ENCODE measurements at regions not wholly inside any gene's neighbourhood (a gene's known extent, or its start where the extent isn't known, plus 50 kb on each side); places are given as distances from the start of the nearest gene placed in this dataset.

DNA sequence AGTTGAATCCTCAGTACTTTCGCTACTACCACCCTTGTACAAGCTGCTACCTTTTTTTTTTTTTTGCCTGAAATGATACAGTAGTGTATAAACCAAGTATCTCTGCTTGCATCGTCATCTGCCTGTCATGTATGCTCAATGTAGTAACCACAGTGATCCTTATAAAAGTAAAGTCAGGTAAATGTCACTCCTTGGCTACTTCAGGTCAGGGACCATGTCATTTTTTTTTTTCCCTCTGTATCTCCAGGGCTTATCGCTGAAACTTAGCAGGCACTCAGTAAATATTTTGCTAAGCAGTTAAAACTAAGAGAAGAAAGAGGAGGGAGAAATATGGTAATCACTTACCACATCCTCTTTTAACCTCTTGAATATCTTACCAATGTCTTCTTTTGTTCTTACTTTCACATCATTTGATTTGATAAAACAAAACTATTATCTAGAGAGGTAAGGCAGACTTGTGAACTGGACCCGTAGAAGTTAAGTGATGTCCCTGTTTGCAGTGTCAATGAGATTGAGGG, 96.8 kb upstream of the KLF12 start:
- no peak for DNase-seq (ENCODE audit: low read depth)

DNA sequence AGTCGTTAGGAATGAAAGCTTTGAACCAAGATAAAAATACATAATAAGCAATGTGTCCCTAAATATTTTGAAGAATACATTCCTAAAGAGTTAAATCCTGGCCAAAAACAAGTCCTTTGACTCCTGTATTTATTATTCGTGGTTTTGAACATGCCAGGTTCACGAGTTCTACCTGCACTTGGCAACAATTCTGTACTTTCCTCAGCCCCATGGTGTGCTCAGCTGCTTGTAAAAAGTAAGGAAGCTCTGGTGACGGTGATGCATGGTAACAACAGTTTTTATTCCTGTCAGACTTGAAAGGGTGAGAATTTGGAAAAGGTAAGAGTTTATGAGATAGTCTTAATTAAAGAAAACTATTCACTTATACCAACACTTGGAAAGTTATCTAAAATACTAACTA, 95.0 kb upstream of the KLF12 start:
- no peak for DNase-seq (ENCODE audit: low read depth)

DNA sequence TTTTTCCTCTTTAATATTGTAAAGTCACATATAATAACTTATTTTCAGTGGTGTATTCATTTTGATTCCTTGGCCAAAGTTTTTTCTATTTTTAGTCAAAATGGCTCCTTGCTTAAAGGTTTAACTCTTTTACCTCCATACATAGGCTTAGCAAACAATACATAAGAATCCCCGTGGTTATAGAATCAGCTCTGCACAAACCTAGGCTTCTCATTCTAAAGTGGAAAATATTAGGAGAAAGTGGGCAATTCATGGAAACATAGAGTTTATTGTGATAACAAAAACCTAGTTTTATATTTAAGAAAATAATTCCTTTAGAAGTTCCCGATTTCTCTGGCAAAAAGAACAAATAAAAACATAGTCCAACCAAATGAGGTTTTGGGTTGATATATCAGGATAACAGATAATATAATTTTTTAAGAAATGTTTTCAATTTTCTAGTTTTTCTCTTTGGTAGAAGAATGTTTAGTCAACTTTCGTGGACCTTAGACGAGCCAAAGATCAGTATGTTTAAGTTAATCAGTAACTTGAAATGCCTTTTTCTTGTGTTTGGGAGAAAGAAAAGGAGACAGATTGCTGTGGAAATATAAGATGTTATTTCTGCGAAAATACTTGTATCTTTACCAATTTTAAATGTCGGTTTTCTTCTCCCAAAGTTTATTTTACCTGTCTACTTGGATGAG, 93.4 kb upstream of the KLF12 start:
- DNase-seq (ENCODE audit: low read depth) = no peak

GRCh38 chr13:74226791-74227475, 92.7 kb upstream of the KLF12 start:
- no peak for DNase-seq (ENCODE audit: low read depth)

GRCh38 chr13:74221752-74222151, 87.5 kb upstream of the KLF12 start:
- DNase-seq (ENCODE audit: low read depth) = no peak

DNA sequence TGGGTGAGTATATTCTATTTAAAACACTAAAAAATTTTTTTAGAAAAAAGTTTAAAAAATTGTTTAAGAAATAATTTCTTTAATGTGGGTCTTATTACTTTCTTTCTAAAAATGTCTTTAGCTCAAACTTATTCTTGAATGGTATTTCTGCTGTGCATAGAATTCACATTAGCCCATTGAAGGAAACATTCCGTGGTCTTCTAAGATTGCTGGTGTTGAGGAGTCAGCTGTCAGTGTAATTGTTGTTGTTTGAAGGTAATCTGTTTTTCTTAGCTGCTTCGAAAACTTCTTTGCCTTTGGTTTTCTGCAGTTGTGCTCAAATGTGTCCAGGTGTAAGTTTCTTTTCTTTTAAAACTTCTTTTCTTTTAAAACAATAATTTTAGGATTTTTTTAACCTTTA, 85.4 kb upstream of the KLF12 start:
- no peak for DNase-seq (ENCODE audit: low read depth)

DNA sequence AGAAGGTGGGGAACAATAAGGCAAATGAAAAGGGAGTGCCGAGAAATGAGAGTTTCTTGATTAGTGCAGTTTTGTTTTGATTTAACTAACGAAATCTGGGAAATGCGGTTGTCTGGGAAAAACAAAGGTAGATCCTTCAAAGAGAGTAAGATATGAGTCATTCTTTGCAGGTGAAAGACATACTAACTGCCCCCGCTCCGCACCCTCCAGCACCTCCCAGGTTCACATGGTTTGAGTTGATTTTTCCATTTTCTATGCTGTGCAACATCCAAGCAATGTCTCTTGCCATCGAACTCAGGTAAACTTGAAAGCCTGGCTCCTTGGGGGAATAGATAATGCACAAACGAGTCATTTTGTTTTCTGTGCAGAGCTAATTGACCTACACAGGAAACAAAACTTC, 84.1 kb upstream of the KLF12 start:
- no peak for DNase-seq (ENCODE audit: low read depth)

DNA sequence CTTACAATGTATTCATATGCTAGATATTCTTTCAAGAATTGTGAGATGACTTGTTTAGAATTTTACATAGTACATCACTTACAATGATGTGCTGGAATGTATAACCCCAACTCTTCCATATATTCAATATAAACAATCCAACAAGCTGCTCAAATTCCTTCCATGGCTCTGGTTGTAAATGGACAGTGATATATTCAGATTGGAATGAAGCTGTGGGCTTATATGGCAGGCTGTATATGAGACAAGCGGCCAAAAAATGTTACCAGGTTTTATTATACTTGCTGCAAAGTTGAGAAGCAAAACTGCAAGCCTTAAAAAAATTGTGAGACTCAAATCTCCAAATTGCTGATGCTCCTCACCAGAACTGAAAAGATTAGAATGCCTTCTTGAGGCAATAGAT, 83.6 kb upstream of the KLF12 start:
- no peak for DNase-seq (ENCODE audit: low read depth)

DNA sequence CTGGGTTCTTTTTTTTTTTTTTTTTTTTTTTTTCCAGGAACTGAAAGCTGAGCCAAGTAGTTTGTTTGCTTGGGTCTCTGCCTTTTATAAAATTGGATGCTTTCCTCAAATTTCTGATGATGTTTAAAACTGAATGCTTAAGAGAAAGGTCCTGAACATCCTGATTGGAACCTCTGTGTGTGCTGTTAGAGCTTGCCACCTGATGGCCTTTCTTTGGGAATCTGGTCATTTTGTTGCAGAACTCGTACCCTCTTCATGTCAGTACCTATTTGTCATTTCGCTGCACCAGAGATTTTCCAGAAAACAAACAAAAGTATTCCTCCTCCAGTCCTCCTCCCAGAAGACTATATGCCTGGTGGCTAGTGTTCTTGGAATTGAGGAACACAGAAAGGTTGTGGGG, 81.2 kb upstream of the KLF12 start:
- DNase-seq (ENCODE audit: low read depth) = no peak

DNA sequence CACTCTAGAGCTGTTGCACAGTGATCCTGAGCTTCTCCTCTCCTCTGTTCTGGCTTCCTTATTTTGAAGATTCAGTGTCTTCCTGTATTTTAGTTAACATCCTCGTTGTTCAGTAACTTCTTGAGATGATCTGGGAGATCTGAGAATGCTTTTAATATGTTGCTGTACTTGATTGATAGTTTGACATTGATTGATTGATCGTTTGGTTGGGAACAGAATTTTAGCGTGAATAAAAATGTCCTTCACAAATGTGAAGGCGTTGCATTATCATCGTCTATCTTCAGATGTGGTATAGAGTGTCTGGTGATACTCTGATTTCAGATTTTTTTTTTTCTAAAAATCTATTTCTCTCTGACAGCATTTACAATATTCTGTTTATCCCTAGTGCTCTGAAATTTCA, 80.1 kb upstream of the KLF12 start:
- DNase-seq (ENCODE audit: low read depth) = no peak

DNA sequence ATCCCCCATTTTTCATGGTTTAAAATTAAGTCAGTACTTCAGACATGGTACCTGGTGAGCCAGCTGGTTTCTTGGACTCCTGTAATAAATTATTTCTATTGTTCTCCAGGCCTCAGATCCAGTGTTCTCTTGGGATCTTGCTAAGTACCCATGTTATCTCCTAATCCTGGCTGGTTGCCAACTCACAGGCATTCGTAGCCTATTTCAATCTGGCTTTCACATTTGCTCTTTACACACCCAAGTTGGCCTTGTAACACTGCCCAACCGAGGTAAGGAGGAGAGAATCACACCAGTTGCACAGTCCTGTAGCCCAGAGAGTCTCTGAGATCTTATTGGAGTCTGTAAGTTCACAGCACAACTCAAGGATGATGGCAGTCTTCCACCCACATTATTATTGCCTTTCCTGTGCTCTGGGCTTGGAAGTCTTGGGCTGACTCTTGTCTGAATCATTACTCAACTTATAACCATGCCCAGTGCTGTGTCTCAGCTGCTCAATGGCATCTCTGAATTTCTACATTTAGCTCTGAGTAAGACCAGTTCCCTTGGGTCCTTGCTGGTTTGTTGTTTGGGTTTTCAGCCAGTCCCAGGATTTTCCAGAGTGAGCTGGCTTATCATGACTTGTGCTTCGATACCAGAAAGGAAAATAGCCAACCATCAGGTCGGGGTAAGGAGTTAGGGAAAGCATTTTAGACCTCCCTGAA, 76.6 kb upstream of the KLF12 start:
- no peak for DNase-seq (ENCODE audit: low read depth)

- no peak for DNase-seq (ENCODE audit: low read depth)
Observed at GRCh38 chr13:74206855-74207254, 72.7 kb upstream of the KLF12 start.

- no peak for DNase-seq (ENCODE audit: low read depth)
Observed at GRCh38 chr13:74206061-74206561, 71.9 kb upstream of the KLF12 start.

DNA sequence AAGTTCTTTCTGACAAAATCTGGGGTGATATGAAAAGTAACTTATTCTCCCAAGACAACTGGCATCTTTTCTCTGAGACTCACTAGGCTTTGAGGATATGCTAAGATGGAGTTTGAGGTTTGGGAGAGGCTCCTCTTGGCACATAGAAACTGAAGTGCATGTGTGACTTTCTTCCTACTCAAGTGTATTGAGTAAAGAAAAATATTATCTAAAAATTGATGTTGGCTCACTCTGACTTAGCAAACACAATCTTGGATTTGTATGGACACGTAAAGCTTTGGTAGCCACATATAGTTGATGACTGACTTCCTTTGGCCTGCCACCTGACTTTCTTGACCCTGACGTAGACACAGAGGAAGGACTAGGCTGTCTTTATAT, 71.1 kb upstream of the KLF12 start:
- no peak for DNase-seq (ENCODE audit: low read depth)

- DNase-seq (ENCODE audit: low read depth) = no peak
Observed at GRCh38 chr13:74204602-74205312, 70.6 kb upstream of the KLF12 start.

DNA sequence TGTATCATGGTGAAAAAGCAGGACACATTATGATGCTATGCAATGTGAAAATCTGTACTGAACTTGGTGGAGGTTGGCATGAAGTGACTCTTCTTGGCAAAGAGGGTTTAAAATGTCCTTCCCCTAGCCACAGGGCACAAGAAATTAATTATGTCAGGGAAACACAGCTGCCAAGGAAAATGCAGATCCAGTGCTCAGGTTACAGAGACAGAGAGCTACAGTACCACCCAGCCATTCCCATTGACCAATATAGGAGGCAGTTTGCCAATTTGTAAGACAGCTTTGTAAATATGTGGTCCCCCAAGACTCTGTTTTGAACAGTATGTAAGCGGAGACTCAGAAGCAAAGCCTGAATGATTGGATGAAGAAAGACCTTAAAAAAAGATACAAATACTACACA, 69.4 kb upstream of the KLF12 start:
- DNase-seq (ENCODE audit: low read depth) = no peak

- no peak for DNase-seq (ENCODE audit: low read depth)
Observed at GRCh38 chr13:74202129-74202813, 68.1 kb upstream of the KLF12 start.

DNA sequence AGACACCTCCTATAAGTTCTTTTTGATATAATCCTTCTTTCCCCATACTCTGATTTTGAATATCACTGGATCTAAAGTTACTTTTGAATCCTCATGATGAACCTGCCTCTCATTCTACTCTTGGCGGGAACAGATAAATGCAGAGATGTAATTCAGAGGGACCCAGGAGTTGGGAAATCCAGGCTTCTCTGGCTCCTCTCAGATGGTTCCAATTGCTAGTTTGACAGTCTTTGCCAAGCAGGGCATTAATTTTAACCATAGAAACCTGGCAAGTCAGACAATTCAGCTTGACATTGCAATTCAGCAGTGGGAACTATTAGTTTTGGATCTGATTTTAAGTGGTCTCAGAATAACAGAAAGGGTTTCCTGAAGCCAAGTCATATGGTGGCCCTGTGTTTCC, 67.3 kb upstream of the KLF12 start:
- no peak for DNase-seq (ENCODE audit: low read depth)

GRCh38 chr13:74200081-74200480, 65.9 kb upstream of the KLF12 start:
- DNase-seq (ENCODE audit: low read depth) = no peak

- DNase-seq (ENCODE audit: low read depth) = no peak
Observed at GRCh38 chr13:74197677-74198429, 63.6 kb upstream of the KLF12 start.

GRCh38 chr13:74194846-74195245, 60.6 kb upstream of the KLF12 start:
- DNase-seq (ENCODE audit: low read depth) = no peak
